GM18505 (cell line): ENCODE measurements at regions not wholly inside any gene's neighbourhood (a gene's known extent, or its start where the extent isn't known, plus 50 kb on each side); places are given as distances from the start of the nearest gene placed in this dataset.

ENCODE experiments used
- ATAC-seq: cut with Tn5 transposase; IDR thresholded peaks from one replicate; pipeline ENCODE4 v1.9.1; 2021; ENCODE audit not compliant: unreplicated experiment
- POLR2A ChIP-seq: IDR thresholded peaks from 4 replicates; pipeline ENCODE4 v1.6.1; 2011; ENCODE audit warnings: borderline replicate concordance; ENCODE audit not compliant: insufficient read depth, insufficient read length; ENCODE audit errors: extremely low read depth

- no peak for TF ChIP-seq POLR2A
- ATAC-seq: no peak
Measured at GRCh38 chr3:30225021-30225420, 381.4 kb upstream of the TGFBR2 start.

- TF ChIP-seq POLR2A: no peak
- ATAC-seq: no peak
Measured at GRCh38 chr3:30226601-30227151, 379.7 kb upstream of the TGFBR2 start.

- no peak for ATAC-seq
- TF ChIP-seq POLR2A: no peak
Measured at GRCh38 chr3:30227571-30228301, 378.7 kb upstream of the TGFBR2 start.

GRCh38 chr3:30228302-30228631 lies 378.1 kb upstream of the TGFBR2 start:
- TF ChIP-seq POLR2A: no peak
- ATAC-seq: no peak

GRCh38 chr3:30231277-30232141 lies 374.9 kb upstream of the TGFBR2 start:
- no peak for ATAC-seq
- TF ChIP-seq POLR2A: no peak

- ATAC-seq: no peak
- no peak for TF ChIP-seq POLR2A
Measured at GRCh38 chr3:30232142-30232541, 374.3 kb upstream of the TGFBR2 start.

- no peak for TF ChIP-seq POLR2A
- no peak for ATAC-seq
Measured at GRCh38 chr3:30233913-30234646, 372.3 kb upstream of the TGFBR2 start.

GRCh38 chr3:30236011-30236410 lies 370.4 kb upstream of the TGFBR2 start:
- no peak for TF ChIP-seq POLR2A

GRCh38 chr3:30241721-30242120 lies 364.7 kb upstream of the TGFBR2 start:
- ATAC-seq: no peak
- no peak for TF ChIP-seq POLR2A

More at GRCh38 chr3:30236011-30236410, 370.4 kb upstream of the TGFBR2 start:
- ATAC-seq: no peak

- TF ChIP-seq POLR2A: no peak
- no peak for ATAC-seq
Measured at GRCh38 chr3:30245858-30246622, 360.4 kb upstream of the TGFBR2 start.

GRCh38 chr3:30248423-30248822 lies 358.0 kb upstream of the TGFBR2 start:
- ATAC-seq: peak; percentile 93
- no peak for TF ChIP-seq POLR2A

- no peak for TF ChIP-seq POLR2A
- no peak for ATAC-seq
Measured at GRCh38 chr3:30252474-30252873, 353.9 kb upstream of the TGFBR2 start.
